Dendritic cell treated with granulocyte-macrophage colony-stimulating factor and Interleukin-4, amounts not matched to agents 40 ng/mL and 50 ng/mL, for 4 days (primary cell): ENCODE measurements at regions not wholly inside any gene's neighbourhood (a gene's known extent, or its start where the extent isn't known, plus 50 kb on each side); places are given as distances from the start of the nearest gene placed in this dataset.
"Not testable (repeated sequence)": the region's sequence is repeated elsewhere in the genome, so short reads cannot be mapped to it uniquely, and the experiment has no call there.

Experiments
- H3K27ac Mint-ChIP-seq: one replicate; pipeline ENCODE4 v1.8.0; 2022; ENCODE audit warnings: mild to moderate bottlenecking, mixed read lengths
- H3K27me3 Mint-ChIP-seq: one replicate; pipeline ENCODE4 v1.8.0; 2022; ENCODE audit warnings: mild to moderate bottlenecking, mixed read lengths
- H3K36me3 Mint-ChIP-seq: one replicate; pipeline ENCODE4 v1.8.0; 2022; ENCODE audit warnings: low read depth, mixed read lengths
- H3K4me1 Mint-ChIP-seq: one replicate; pipeline ENCODE4 v1.8.0; 2022; ENCODE audit warnings: low read depth, mixed read lengths
- H3K4me3 Mint-ChIP-seq: one replicate; pipeline ENCODE4 v1.8.0; 2022; ENCODE audit warnings: mild to moderate bottlenecking, moderate library complexity, mixed read lengths
- H3K9me3 Mint-ChIP-seq: one replicate; pipeline ENCODE4 v1.8.0; 2022; ENCODE audit warnings: mixed read lengths
- intact Hi-C: fragments of 100-400 bp; cut with micrococcal nuclease; formaldehyde crosslinking; loops from one replicate; pipeline ENCODE4 v1.15.0; 2022

DNA sequence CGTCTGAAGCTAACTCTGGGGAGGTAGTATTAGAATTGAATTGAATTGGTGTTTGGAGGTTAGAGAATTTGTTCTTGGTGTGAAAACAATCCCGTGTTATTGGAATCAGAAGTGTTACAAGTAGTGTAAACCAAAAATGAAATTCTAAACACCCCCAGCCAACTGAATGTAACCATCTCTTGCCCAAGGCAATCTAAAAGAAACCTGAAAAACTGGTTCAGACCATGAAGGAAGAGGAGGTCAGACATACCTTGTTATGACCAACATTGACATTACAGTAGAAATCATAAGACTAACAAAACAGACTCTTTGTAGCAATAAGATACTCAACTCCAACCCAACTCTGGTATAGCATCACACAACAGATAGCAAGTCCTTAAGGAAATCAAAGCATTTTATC lies 159.0 kb downstream of the TUSC1 start:
- H3K4me3 Mint-ChIP-seq, result no peak overlapping the region
- intact Hi-C loops, result no loop called here

DNA sequence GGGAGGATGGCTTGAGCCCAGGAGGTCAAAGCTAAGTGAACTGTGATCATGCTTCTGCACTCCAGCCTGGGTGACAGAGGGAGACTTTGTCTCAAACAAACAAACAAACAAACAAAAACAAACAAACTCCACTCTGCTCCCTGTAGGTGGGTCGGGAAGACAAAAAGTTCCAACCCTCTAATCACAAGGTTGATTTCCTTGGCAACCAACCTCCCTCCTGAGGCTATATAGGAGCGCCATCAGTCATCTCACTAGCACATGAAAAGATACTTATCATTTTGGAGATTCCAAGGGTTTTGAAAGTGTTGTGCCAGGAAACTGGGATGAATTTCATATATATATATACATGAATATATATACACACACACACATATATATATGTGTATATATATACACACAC lies 160.5 kb downstream of the TUSC1 start:
- Mint-ChIP-seq H3K4me3 (no peak overlapping the region), H3K4me1 (no peaks in the 10 kb centered on the region), H3K27me3 (no peaks in the 10 kb centered on the region), H3K36me3 (no peaks in the 10 kb centered on the region), H3K9me3 (no peaks in the 10 kb centered on the region), H3K27ac (no peak overlapping the region)
- intact Hi-C loops, result no loop called here

More for the DNA sequence above, 159.0 kb downstream of the TUSC1 start:
- Mint-ChIP-seq H3K4me1 (no peaks in the 10 kb centered on the region), H3K27me3 (no peaks in the 10 kb centered on the region), H3K36me3 (no peaks in the 10 kb centered on the region), H3K27ac (no peak overlapping the region), H3K9me3 (no peaks in the 10 kb centered on the region)

DNA sequence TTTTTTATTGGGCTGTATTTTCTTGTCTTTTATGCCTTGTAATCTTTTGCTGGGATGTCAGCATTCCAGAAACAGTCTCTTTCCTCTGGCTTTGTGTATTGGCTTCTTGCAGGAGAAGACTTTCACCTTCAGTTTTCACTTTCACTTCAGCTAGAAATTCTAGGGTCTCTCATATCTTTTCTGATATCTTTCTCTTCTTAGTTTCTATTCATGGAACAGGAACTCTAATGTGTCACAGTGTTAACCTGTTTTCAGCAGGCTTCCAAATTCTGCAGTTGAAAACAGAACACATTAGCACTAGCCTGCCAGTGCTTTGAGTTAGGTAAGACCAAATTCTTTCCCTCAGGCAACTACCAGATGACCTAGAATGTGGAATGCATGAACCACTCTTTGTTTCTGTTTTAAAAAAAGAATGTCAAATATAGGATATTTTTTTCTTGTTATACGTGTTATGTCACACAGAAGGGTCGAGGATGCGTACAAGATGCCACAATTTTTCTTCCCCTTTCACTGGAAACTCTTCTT lies 164.7 kb downstream of the TUSC1 start:
- H3K4me1 Mint-ChIP-seq, result no peaks in the 10 kb centered on the region
- no peaks in the 10 kb centered on the region for H3K36me3 Mint-ChIP-seq
- H3K9me3 Mint-ChIP-seq, result peaks cover 8% of the 10 kb centered on the region
- no peaks in the 10 kb centered on the region for H3K27me3 Mint-ChIP-seq
- no peak overlapping the region for H3K4me3 Mint-ChIP-seq
- intact Hi-C loops, result no loop called here
- no peak overlapping the region for H3K27ac Mint-ChIP-seq

DNA sequence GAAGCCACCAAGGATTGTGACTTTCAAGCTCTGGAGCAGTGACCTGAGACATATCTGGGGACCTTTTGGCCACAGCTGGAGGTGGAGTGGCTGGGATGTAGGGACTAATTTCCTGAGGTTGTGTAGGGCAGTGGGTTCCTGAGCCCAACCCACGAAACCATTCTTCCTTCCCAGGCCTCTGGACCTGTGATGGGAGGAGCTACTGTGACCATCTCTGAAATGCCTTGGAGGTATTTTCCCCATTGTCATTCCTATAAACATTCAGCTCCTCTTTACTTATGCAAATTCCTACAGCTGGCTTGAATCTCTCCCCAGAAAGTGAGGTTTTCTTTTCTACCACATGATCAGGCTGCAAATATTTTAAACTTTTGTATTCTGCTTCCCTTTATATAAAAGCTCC lies 172.6 kb downstream of the TUSC1 start:
- Mint-ChIP-seq H3K27me3 (no peaks in the 10 kb centered on the region), H3K4me1 (no peaks in the 10 kb centered on the region), H3K27ac (no peak overlapping the region), H3K9me3 (peaks cover 50% of the 10 kb centered on the region), H3K36me3 (no peaks in the 10 kb centered on the region), H3K4me3 (no peak overlapping the region)
- intact Hi-C loops, result loop anchor here (10.0 kb wide), 1 partner anchor 61 kb away; no protein-coding TSS in a partner anchor

DNA sequence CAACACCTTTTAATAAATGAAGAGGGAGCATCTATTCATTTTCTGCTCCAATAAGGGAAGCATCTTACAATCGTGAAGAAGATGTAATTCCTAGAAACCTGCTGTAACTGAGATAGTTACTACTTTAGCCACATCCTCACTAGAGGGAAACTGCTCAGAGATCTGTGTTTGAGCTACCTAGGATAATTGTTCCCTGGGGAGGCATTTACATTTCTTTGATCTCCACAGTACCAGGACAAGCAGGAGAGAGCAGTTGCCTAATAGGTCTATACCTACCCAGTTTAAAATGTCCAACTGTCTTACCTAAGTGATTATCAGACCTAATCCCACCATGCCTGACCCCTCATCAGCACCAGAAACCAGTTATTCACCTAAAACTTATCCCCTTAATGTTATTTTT lies 196.9 kb downstream of the TUSC1 start:
- Mint-ChIP-seq H3K27ac (no peak overlapping the region), H3K4me1 (no peaks in the 10 kb centered on the region), H3K36me3 (no peaks in the 10 kb centered on the region), H3K9me3 (peaks cover 13% of the 10 kb centered on the region), H3K4me3 (no peak overlapping the region), H3K27me3 (no peaks in the 10 kb centered on the region)
- intact Hi-C loops, result loop anchor here (10.0 kb wide), 2 partner anchors 57 to 207 kb away; no protein-coding TSS in a partner anchor

DNA sequence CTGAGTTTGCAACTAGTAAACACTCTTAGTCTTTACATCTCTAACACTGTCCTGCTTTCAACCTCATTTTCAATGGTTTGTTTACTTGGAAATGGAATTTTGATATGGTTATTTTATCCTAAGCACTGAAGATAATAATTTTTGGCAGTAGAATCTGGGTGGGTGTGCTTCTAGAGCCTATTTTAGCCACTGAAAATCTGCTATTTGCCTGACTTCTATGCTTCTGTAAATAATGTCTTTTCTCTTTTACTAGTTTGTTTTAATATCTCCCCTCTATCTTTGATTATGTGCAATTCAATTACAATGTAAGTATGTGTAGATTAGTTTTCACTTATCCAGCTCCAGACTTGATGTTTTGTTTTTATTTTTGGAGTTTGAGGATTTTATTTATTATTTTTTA lies 197.5 kb downstream of the TUSC1 start:
- H3K9me3 Mint-ChIP-seq, result peaks cover 8% of the 10 kb centered on the region
- no peak overlapping the region for H3K27ac Mint-ChIP-seq
- no peaks in the 10 kb centered on the region for H3K4me1 Mint-ChIP-seq

DNA sequence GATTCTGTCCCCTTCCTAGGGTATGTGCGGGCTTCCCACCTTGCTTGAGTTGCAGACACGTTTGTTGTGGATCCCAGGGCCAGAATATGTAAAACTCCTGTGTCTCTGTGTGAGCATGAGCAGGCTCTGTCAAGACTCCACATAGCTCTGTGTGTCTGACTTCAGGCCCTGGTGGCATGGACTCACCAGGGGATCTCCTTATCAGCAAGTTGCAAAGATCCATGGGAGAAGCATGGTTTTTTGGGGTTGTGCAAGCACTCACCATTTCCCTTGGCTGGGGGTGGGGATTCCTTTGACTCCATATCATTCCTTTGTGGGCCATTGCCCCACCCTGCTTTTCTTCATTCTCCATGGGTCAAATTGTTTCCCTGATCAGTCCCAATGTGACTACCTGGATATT lies 205.6 kb downstream of the TUSC1 start:
- peaks cover 43% of the 10 kb centered on the region for H3K9me3 Mint-ChIP-seq

More for the DNA sequence above, 197.5 kb downstream of the TUSC1 start:
- no peaks in the 10 kb centered on the region for H3K27me3 Mint-ChIP-seq
- H3K4me3 Mint-ChIP-seq, result no peak overlapping the region
- H3K36me3 Mint-ChIP-seq, result no peaks in the 10 kb centered on the region
- intact Hi-C loops, result loop anchor here (10.0 kb wide), 2 partner anchors 56 to 206 kb away; no protein-coding TSS in a partner anchor

DNA sequence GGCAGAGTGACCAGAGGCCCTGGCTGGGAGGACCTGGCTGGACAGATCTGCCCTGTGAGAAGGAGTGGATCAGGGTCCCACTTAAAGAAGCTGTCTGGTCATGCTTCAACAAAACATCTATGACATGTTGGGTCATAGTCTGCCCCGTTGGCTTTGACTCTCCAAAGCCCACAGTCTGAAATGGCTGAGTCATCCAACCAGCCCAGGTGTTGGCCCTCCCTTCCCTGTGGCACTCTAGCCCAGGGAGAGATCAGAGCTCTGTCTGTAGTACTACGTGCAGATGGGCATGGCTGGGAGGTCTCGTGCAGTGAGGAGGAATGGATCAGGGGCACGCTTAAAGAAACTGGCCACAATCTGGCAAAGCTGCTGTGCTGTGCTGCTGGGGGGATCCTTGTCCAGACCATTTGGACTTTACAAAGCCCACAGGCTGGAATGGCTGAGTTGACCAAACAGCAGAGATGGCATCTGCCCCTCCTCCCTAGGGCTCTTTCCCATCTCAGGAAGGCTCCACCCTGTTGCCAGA lies 206.1 kb downstream of the TUSC1 start:
- Mint-ChIP-seq H3K27me3 (no peaks in the 10 kb centered on the region), H3K9me3 (peaks cover 43% of the 10 kb centered on the region), H3K36me3 (no peaks in the 10 kb centered on the region), H3K4me1 (no peaks in the 10 kb centered on the region), H3K27ac (no peak overlapping the region), H3K4me3 (no peak overlapping the region)
- intact Hi-C loops, result no loop called here

More for the DNA sequence above, 205.6 kb downstream of the TUSC1 start:
- intact Hi-C loops, result no loop called here
- H3K4me1 Mint-ChIP-seq, result no peaks in the 10 kb centered on the region
- H3K27ac Mint-ChIP-seq, result no peak overlapping the region
- no peak overlapping the region for H3K4me3 Mint-ChIP-seq
- no peaks in the 10 kb centered on the region for H3K27me3 Mint-ChIP-seq
- no peaks in the 10 kb centered on the region for H3K36me3 Mint-ChIP-seq

DNA sequence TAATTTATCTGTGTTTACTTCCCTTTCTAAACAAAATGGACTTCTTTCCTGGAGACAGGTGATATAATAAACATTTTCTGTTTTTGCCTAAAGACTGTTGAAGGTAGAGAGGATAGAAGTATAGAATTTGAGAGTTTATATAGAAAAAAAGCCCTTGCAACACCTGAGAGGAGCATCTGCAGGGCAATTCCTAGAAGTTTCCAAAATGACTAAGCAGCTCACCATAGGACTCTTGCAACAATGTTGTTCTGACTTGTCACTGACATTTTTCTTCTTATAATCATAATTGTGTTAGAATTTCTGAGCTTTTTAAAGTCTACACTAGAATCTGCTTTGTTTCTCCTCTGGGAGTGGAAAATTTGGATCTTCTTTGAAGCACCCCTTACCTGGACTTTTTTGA lies 216.8 kb downstream of the TUSC1 start:
- no peaks in the 10 kb centered on the region for H3K4me1 Mint-ChIP-seq
- no peaks in the 10 kb centered on the region for H3K36me3 Mint-ChIP-seq
- no peak overlapping the region for H3K27ac Mint-ChIP-seq
- intact Hi-C loops, result no loop called here
- H3K27me3 Mint-ChIP-seq, result no peaks in the 10 kb centered on the region
- no peak overlapping the region for H3K4me3 Mint-ChIP-seq
- no peaks in the 10 kb centered on the region for H3K9me3 Mint-ChIP-seq

DNA sequence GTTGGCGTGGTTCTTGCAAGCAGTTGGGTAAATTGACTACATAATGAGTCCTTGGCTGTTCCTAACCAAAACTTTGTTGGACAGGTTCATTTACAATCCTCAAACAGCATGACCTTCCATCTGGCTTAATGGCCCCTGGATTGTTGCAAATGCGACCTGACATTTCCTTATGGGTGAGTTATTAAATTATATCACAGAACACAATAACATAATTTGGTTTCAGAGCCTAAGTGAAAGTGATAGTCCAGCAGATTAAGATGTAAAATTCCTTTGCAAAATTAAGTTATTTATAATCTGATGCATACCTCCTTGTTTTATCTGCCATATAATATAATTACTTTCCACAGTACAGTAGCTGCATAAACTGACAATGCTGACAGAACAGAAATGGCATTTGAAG lies 224.4 kb downstream of the TUSC1 start:
- no peaks in the 10 kb centered on the region for H3K9me3 Mint-ChIP-seq

DNA sequence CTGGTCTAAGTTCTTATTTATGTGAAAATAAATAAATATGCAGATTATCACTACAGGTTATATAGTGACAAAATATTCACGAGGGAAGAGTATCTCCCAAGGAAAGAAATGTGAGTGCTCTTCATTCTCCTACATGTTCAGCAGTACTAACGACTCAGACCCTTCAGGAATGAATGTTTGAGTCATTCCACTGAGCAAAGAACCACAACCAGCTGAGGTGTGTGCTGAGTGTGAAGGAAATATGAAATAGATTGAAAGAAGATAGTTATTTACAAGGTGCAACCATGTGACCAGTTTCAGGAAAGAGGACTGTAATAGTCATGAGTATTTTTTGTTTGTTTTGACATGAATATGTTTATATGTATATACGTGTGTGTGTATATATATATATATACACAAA lies 228.7 kb downstream of the TUSC1 start:
- H3K9me3 Mint-ChIP-seq, result no peaks in the 10 kb centered on the region
- H3K27me3 Mint-ChIP-seq, result no peaks in the 10 kb centered on the region
- no peaks in the 10 kb centered on the region for H3K4me1 Mint-ChIP-seq
- intact Hi-C loops, result loop anchor here (10.0 kb wide), 1 partner anchor 55 kb away; no protein-coding TSS in a partner anchor
- H3K36me3 Mint-ChIP-seq, result no peaks in the 10 kb centered on the region
- no peak overlapping the region for H3K27ac Mint-ChIP-seq
- no peak overlapping the region for H3K4me3 Mint-ChIP-seq

More for the DNA sequence above, 224.4 kb downstream of the TUSC1 start:
- H3K27ac Mint-ChIP-seq, result no peak overlapping the region
- H3K4me3 Mint-ChIP-seq, result no peak overlapping the region
- H3K4me1 Mint-ChIP-seq, result no peaks in the 10 kb centered on the region
- no peaks in the 10 kb centered on the region for H3K36me3 Mint-ChIP-seq
- H3K27me3 Mint-ChIP-seq, result no peaks in the 10 kb centered on the region
- intact Hi-C loops, result no loop called here

DNA sequence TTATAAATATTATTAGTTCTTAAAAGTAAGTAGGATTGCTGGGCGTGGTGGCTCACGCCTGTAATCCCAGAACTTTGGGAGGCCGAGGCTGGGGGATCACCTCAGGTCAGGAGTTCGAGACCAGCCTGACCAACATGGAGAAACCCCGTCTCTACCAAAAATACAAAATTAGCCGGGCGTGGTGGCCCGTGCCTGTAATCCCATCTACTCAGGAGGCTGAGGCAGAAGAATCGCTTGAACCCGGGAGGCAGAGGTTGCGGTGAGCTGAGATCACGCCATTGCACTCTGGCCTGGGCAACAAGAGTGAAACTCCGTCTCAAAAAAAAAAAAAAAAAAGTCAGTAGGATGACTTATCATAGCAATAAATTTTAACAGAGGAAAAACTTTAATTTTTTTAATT lies 232.5 kb downstream of the TUSC1 start:
- not testable (repeated sequence) for H3K4me1 Mint-ChIP-seq, H3K9me3 Mint-ChIP-seq, H3K27ac Mint-ChIP-seq, H3K27me3 Mint-ChIP-seq, H3K4me3 Mint-ChIP-seq, H3K36me3 Mint-ChIP-seq
- intact Hi-C loops, result loop anchor here (10.0 kb wide), 1 partner anchor 59 kb away; no protein-coding TSS in a partner anchor

DNA sequence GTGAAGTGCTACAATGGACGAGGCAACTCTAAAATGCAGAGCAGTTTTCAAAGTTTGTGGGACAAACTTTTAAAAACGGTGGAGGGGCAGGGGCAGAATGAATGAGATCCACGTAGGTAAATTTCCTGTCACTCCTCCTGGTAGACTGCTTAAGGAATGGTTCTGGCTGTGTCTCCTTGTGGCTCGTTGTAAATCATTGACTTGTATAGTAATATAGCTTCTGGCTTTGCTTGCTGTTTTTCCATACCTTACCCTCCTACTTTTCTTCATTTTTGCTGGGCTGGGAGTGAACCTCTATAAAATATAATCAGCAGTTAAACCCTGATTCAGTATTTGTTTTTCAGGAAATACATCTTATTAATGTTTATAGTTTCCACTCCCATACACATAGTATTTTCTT lies 235.7 kb downstream of the TUSC1 start:
- Mint-ChIP-seq H3K36me3 (no peaks in the 10 kb centered on the region), H3K9me3 (no peaks in the 10 kb centered on the region), H3K27ac (no peak overlapping the region), H3K4me1 (no peaks in the 10 kb centered on the region), H3K4me3 (no peak overlapping the region), H3K27me3 (no peaks in the 10 kb centered on the region)
- intact Hi-C loops, result loop anchor here (10.0 kb wide), 1 partner anchor 62 kb away; no protein-coding TSS in a partner anchor

DNA sequence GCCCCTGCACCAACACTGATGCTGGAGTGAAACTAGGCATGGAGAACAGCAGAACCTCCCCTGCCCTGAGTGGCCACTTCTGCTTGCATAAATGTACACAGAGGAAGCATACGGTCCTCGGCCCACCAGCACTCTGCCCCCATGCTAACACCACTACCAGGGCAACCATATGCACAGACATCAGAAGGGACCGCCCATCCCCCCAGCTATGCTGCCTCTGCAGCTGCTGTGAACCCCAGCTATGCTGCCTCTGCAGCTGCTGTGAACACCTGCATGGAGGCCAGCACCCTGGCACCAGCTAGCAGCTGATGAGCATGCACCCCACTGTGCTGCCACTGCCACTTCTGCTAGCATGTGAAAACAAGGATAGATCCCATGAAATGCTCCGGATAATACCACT lies 250.3 kb downstream of the TUSC1 start:
- H3K27ac Mint-ChIP-seq, result no peak overlapping the region
- no peaks in the 10 kb centered on the region for H3K27me3 Mint-ChIP-seq
- no peaks in the 10 kb centered on the region for H3K36me3 Mint-ChIP-seq
- H3K4me3 Mint-ChIP-seq, result no peak overlapping the region
- no peaks in the 10 kb centered on the region for H3K4me1 Mint-ChIP-seq
- intact Hi-C loops, result loop anchor here (10.0 kb wide), 1 partner anchor 57 kb away; no protein-coding TSS in a partner anchor
- peaks cover 50% of the 10 kb centered on the region for H3K9me3 Mint-ChIP-seq

DNA sequence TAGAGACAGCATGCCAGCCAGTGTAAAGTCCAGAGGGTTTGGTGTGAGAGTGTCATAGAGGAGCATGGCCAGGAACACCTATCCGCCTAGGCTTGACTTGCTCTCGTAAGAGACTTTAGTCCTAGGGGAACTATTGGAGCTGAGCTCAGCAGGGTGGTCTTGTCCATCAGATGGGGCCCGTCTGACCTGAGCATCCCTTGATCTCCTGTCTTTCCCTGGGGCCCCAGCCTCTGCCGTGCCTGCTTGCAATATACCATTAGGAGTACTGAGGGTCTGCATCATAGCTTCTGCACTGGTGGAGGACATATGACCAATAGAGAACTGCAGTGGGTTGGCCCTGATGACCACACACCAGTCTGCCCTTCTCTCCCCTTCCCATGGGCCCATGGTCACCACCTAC lies 251.0 kb downstream of the TUSC1 start:
- intact Hi-C loops, result loop anchor here (10.0 kb wide), 1 partner anchor 58 kb away; no protein-coding TSS in a partner anchor
- H3K27me3 Mint-ChIP-seq, result no peaks in the 10 kb centered on the region
- H3K27ac Mint-ChIP-seq, result no peak overlapping the region

More for the DNA sequence above, 251.0 kb downstream of the TUSC1 start:
- Mint-ChIP-seq H3K4me1 (no peaks in the 10 kb centered on the region), H3K4me3 (no peak overlapping the region), H3K36me3 (no peaks in the 10 kb centered on the region), H3K9me3 (peaks cover 44% of the 10 kb centered on the region)
